Skin epidermis (tissue), 12 donors: ENCODE measurements at regions not wholly inside any gene's neighbourhood (a gene's known extent, or its start where the extent isn't known, plus 50 kb on each side); places are given as distances from the start of the nearest gene placed in this dataset.

ENCODE experiments used
- H3K27ac ChIP-seq, 21 experiments: fragments of 200-600 bp; sonication (generic) in 11 of 21; one replicate each; pipeline ENCODE4 v1.5.0; 2020; ENCODE audit warnings: mild to moderate bottlenecking in 3 of 21, inconsistent platforms in 2 of 21, moderate library complexity in 2 of 21
- H3K4me3 ChIP-seq, 7 experiments: fragments of 200-600 bp; sonication (generic) in 2 of 7; one replicate each; pipeline ENCODE4 v1.5.0; 2020; ENCODE audit warnings: inconsistent platforms in 2 of 7, mild to moderate bottlenecking in 2 of 7, moderate library complexity in 1 of 7

DNA sequence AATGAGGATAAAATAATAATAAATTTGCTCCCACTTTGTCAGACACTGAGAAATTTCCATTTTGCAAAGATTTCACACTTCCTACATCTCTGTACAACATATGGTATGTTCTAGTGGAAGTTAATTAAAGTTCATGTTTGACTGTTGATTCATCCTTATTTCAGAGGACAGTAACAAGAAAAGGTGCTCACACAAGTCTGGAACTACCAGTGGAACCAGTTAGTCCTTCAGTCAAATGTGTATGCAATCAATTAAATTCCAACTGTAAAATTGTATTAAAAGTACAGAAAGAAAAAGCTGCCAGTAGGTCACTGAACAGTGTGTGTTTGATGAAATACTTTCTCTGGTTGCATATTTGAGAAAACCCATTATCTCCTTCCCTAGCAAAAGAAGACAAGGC lies 496.0 kb upstream of the PKN2 start:
- Histone ChIP-seq H3K4me3 (no peak overlapping the region), H3K27ac (no peak overlapping the region)

GRCh38 chr1:88189525-88189924 lies 494.5 kb upstream of the PKN2 start:
- Histone ChIP-seq H3K4me3 (no peak overlapping the region), H3K27ac (no peak overlapping the region)

DNA sequence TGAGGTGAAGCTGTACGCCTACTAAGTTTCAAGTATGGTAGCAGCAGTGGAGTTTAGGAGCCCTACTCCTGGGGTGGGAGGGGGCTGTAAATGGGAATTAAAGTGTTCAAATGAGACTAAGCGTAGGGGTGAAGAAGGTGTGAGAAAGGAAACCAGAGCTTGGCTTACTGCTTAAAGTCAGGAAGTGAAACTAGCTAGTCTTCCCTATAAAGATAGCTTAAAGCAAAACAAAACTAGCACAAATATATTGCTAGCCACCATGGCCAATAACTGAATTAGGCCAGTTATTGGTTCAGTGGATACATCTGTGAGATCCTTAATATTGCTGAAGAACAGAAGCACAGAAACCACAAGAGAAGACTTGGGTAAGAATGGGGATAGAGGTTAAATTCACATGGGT lies 492.2 kb upstream of the PKN2 start:
- Histone ChIP-seq H3K4me3 (no peak overlapping the region), H3K27ac (no peak overlapping the region)

GRCh38 chr1:88194542-88194941 lies 489.5 kb upstream of the PKN2 start:
- H3K27ac ChIP-seq, result no peak overlapping the region
- no peak overlapping the region for H3K4me3 ChIP-seq

GRCh38 chr1:88200545-88200944 lies 483.5 kb upstream of the PKN2 start:
- no peak overlapping the region for H3K27ac ChIP-seq
- no peak overlapping the region for H3K4me3 ChIP-seq

DNA sequence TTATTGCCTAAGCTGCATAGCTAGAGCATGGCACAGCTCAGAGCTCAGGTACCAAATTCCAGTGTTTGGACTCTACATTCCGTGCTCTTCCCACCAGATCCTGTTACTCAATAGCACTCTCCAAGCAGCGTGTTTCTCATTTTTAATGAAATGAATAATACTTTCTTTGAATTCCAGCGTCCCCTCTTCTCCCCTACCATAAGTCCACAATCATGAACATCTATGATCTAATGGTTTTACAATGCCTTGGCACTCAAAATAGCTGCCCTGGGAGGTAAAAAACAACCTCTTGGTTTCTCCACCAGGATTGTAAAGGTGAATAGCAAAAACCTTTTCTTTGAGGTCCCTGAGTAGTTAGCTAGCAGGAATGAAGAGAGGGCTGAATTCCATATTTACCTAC lies 480.0 kb upstream of the PKN2 start:
- H3K4me3 ChIP-seq, result no peak overlapping the region

DNA sequence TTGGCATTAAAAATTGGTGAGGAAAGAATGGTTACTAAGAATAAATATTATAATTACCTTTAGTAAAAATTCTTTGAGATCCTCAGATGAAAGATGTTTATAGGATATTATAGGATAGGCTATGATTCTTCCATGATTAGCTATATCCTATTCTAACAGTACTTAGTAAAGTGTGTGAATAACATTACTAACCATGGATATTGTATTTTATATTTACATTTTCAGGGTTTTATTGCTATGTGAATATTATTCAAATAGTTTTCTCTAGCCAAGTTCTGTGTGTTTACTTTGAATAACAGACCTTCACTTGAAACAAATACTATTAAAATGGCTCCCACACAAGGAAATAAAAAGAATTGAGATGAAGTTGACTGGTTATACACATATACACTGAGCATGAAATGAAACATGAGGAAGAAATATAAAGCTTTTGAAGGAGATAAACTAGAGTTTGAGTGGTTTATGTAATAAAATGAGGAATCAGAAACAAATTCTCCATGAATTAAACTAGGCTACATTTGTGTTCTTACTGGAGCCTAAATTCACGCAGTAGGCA lies 479.4 kb upstream of the PKN2 start:
- Histone ChIP-seq H3K27ac (no peak overlapping the region), H3K4me3 (no peak overlapping the region)

More for the DNA sequence above, 480.0 kb upstream of the PKN2 start:
- H3K27ac ChIP-seq, result no peak overlapping the region

DNA sequence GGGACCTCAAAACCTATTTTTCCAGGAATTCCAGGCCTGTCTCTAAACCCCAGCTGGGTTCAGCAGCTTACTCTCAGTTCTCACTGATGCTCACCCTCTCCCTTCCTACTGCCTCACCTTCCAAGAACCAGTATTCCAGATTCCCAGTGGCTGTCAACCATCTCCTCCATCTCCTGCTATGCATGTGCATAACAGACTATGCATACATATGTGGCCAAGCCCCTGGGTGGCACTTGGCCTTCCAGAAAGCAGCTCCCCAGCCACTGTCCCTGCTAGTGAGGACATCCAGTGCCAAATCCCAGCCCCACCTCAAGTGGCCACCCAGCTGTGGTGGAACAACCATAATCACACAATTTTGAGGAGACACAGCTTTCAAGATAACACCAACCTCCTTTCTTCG lies 475.7 kb upstream of the PKN2 start:
- Histone ChIP-seq H3K27ac (no peak overlapping the region), H3K4me3 (no peak overlapping the region)

- H3K27ac ChIP-seq, result no peak overlapping the region
- H3K4me3 ChIP-seq, result no peak overlapping the region
Measured at GRCh38 chr1:88210103-88210787, 473.8 kb upstream of the PKN2 start.

DNA sequence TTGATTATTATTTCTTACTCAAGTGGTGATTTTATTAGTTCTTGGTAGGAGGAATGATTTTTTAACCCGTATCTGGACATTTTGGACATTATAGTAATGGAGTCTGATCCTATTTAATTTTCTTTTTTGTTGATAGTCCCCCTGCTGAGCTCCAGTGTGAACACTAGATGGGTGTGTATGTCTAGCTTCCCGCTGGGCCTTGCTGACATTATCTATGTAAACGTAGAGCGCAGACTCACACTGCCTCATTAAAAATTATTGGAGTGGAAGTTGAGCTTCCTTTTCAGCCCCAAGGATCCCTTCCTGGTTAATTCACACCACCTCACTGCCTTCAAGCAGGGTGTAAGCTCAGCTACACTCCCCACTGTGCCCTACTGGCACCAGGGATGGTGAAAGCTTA lies 467.6 kb upstream of the PKN2 start:
- Histone ChIP-seq H3K27ac (no peak overlapping the region), H3K4me3 (no peak overlapping the region)

DNA sequence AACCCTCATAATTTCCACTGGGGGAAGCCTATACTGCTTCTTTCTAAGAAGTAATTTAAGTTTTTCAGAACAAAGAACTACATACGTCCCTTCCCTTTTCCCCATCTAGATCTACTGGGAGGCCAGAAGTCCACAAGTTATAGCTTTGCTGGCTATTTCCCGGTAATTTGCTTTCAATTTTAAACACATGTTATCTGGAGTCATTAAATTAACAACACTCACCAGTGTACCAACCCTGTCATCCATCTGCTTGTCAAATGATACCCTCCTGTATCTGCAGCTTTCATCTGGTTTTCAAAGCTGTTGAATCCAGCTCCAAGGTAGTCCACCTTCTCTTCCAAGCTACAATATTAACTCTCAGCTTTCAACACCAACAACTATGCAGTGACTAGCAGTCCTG lies 466.7 kb upstream of the PKN2 start:
- no peak overlapping the region for H3K4me3 ChIP-seq
- no peak overlapping the region for H3K27ac ChIP-seq

DNA sequence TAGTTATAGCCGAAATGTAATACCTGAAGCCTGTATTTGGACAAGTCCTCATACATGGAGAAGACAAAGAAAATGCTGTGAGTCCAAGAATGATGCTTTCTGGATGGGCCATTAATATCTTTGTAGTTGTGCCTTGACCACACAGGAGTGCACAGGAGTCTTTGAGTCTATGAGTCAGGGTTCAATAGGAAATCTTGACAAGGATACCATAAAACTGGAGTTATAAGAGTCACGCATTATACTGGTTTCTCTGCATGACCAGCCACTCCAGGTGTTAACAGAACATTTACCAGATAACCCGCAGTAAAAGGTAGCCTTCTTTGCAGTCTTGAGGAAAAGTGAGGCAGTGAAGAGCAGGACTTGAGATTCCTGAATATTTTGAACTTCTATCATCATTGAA lies 464.6 kb upstream of the PKN2 start:
- Histone ChIP-seq H3K27ac (no peak overlapping the region), H3K4me3 (no peak overlapping the region)

- no peak overlapping the region for H3K27ac ChIP-seq
- no peak overlapping the region for H3K4me3 ChIP-seq
Measured at GRCh38 chr1:88221411-88221810, 462.7 kb upstream of the PKN2 start.

- H3K4me3 ChIP-seq, result no peak overlapping the region
- no peak overlapping the region for H3K27ac ChIP-seq
Measured at GRCh38 chr1:88224906-88225305, 459.2 kb upstream of the PKN2 start.

GRCh38 chr1:88228114-88228513 lies 456.0 kb upstream of the PKN2 start:
- H3K27ac ChIP-seq, result no peak overlapping the region
- no peak overlapping the region for H3K4me3 ChIP-seq

DNA sequence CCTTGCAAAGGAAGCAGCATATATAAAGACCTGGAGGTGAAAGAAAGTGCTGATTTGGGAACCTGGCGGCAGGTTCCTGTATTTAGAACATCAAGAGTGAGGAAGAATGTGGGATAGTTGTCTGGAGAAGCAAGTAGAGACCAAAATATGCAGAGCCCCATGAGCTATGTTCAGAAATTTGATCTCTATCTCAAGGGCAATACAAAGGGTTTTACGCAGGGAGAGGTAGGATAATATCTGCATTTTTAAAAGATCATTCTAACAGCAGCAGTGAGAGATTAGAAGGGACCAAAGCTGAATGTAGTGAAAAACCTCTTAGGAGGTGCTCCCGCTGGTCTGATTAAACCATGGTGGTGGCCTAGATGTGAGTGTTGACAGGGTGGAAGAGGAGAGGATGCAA lies 453.9 kb upstream of the PKN2 start:
- Histone ChIP-seq H3K4me3 (no peak overlapping the region), H3K27ac (no peak overlapping the region)

- H3K27ac ChIP-seq, result peak overlapping the region in 5 of 21 experiments; percentile 11 to 65 (median 43)
- no peak overlapping the region for H3K4me3 ChIP-seq
Measured at GRCh38 chr1:88237058-88237457, 447.0 kb upstream of the PKN2 start.

DNA sequence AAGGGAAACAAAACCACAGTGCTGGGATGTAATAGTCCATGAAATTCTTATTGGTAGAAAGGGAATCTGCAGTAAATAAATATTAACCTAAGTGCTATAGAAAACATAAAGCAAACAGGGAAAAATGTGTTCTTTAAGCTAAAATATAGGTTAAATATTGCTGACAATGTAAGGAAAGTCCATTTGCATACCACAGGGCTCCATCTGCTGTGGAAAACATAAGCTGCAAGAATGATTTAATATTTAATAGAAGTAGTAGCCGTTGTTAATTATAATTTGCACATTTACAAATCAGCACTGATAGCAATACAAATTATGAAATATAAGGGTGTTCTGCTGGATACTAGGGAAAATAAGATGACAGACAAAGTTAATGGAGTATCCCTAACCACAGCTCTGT lies 444.9 kb upstream of the PKN2 start:
- no peak overlapping the region for H3K4me3 ChIP-seq
- H3K27ac ChIP-seq, result no peak overlapping the region

DNA sequence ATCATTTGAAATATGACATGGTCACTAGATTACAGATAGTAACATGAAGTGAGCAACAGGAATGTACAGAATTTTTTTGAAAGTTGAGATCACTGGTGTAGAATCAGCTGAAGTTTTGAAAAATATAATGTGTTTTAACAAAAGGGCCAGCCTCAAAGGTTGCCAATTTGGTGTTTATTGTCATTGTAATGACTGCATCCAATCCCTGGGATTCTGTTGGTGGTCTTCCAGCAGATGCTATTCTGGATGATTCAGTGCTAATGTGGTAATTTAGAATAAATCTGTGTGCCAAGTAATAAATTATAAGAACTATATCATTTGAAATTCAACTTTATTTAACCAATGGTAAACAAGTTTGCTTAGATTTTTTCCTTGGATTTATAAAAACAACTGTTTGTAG lies 436.4 kb upstream of the PKN2 start:
- no peak overlapping the region for H3K4me3 ChIP-seq
- no peak overlapping the region for H3K27ac ChIP-seq

DNA sequence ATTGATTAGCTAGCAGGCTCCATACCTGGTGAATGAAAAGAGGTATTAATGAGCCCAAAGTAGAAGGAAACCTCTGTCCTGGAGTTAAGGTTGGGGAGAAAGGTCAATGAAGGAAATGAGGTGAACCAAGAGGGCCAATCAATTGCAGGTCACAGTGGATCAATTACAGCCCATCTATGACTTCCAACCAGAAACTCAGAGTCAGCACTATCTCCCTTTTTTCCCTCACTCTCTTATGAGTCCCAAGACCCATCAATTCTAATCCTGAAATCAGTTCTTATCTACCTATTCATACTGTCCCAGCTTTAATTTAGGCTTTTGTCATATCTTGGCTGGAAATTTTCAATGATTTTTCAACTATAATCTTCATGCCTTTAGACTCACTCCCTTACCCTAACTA lies 433.2 kb upstream of the PKN2 start:
- no peak overlapping the region for H3K4me3 ChIP-seq
- H3K27ac ChIP-seq, result no peak overlapping the region

GRCh38 chr1:88252745-88253144 lies 431.3 kb upstream of the PKN2 start:
- no peak overlapping the region for H3K27ac ChIP-seq

GRCh38 chr1:88265606-88266005 lies 418.5 kb upstream of the PKN2 start:
- Histone ChIP-seq H3K27ac (no peak overlapping the region), H3K4me3 (no peak overlapping the region)

More at GRCh38 chr1:88252745-88253144, 431.3 kb upstream of the PKN2 start:
- no peak overlapping the region for H3K4me3 ChIP-seq
